GM18907 (cell line): ENCODE measurements at regions not wholly inside any gene's neighbourhood (a gene's known extent, or its start where the extent isn't known, plus 50 kb on each side); places are given as distances from the start of the nearest gene placed in this dataset.
"Not testable (repeated sequence)": the region's sequence is repeated elsewhere in the genome, so short reads cannot be mapped to it uniquely, and the experiment has no call there.

Experiments used
- ATAC-seq: cut with Tn5 transposase; IDR thresholded peaks from one replicate; pipeline ENCODE4 v1.9.1; 2021; ENCODE audit warnings: mild to moderate bottlenecking, moderate library complexity; ENCODE audit not compliant: unreplicated experiment

- ATAC-seq, result no peak
Measured at GRCh38 chr3:69648126-69648525, 91.1 kb upstream of the MITF start.

- ATAC-seq, result no peak
Measured at GRCh38 chr3:69647511-69648110, 91.7 kb upstream of the MITF start.

- no peak for ATAC-seq
Measured at GRCh38 chr3:69647081-69647480, 92.2 kb upstream of the MITF start.

GRCh38 chr3:69646287-69647067, 92.8 kb upstream of the MITF start:
- ATAC-seq, result no peak

GRCh38 chr3:69642606-69643005, 96.7 kb upstream of the MITF start:
- ATAC-seq, result no peak

GRCh38 chr3:69639851-69640250, 99.4 kb upstream of the MITF start:
- no peak for ATAC-seq

GRCh38 chr3:69628951-69629350, 110.3 kb upstream of the MITF start:
- no peak for ATAC-seq

GRCh38 chr3:69613286-69613685, 126.0 kb upstream of the MITF start:
- no peak for ATAC-seq

GRCh38 chr3:69612791-69613190, 126.5 kb upstream of the MITF start:
- ATAC-seq, result no peak

- not testable (repeated sequence) for ATAC-seq
Measured at GRCh38 chr3:69609566-69609965, 129.7 kb upstream of the MITF start.

- ATAC-seq, result no peak
Measured at GRCh38 chr3:69607466-69608305, 131.6 kb upstream of the MITF start.

GRCh38 chr3:69605867-69606266, 133.4 kb upstream of the MITF start:
- ATAC-seq, result no peak

GRCh38 chr3:69604735-69605450, 134.4 kb upstream of the MITF start:
- no peak for ATAC-seq

- no peak for ATAC-seq
Measured at GRCh38 chr3:69602112-69602511, 137.2 kb upstream of the MITF start.

GRCh38 chr3:69594286-69594685, 145.0 kb upstream of the MITF start:
- no peak for ATAC-seq

- ATAC-seq, result no peak
Measured at GRCh38 chr3:69591164-69591736, 148.0 kb upstream of the MITF start.

GRCh38 chr3:69590111-69590510, 149.2 kb upstream of the MITF start:
- no peak for ATAC-seq

- no peak for ATAC-seq
Measured at GRCh38 chr3:69588170-69588569, 151.1 kb upstream of the MITF start.

GRCh38 chr3:69585472-69585871, 153.8 kb upstream of the MITF start:
- no peak for ATAC-seq

GRCh38 chr3:69582044-69582443, 157.2 kb upstream of the MITF start:
- ATAC-seq, result no peak
